Transverse colon (tissue), 4 donors: ENCODE measurements at regions not wholly inside any gene's neighbourhood (a gene's known extent, or its start where the extent isn't known, plus 50 kb on each side); places are given as distances from the start of the nearest gene placed in this dataset.
"Not testable (repeated sequence)": the region's sequence is repeated elsewhere in the genome, so short reads cannot be mapped to it uniquely, and the experiment has no call there.

Source experiments
- DNase-seq: peaks from one replicate; pipeline ENCODE4 v3.0.0-alpha.2; 2019
- H3K27ac ChIP-seq, 4 donors: fragments of 200-600 bp; sonication (generic); 2 replicates each; pipeline ENCODE4 v1.5.1; 2016 to 2018; ENCODE audit warnings: inconsistent platforms in 4 of 4
- H3K27me3 ChIP-seq: fragments of 200-600 bp; sonication (generic); 2 replicates; pipeline ENCODE4 v1.5.1; 2017; ENCODE audit warnings: inconsistent platforms
- H3K36me3 ChIP-seq, 4 donors: fragments of 200-600 bp; sonication (generic); 2 replicates each; pipeline ENCODE4 v1.5.1; 2017 to 2019; ENCODE audit warnings: inconsistent platforms in 4 of 4
- H3K4me1 ChIP-seq, 4 donors: fragments of 200-600 bp; sonication (generic); 2 replicates each; pipeline ENCODE4 v1.5.1; 2017 to 2020; ENCODE audit warnings: inconsistent platforms in 4 of 4
- H3K4me3 ChIP-seq, 4 donors: fragments of 200-600 bp; sonication (generic); 1 replicate in 1 of 4; 2 replicates in 3 of 4; pipeline versions ENCODE4 v1.5.1 to v1.6.1; 2017 to 2019; ENCODE audit warnings: inconsistent platforms in 4 of 4
- H3K9me3 ChIP-seq, 2 donors: fragments of 200-600 bp; sonication (generic); 2 replicates each; pipeline ENCODE4 v1.5.1; 2017 to 2019; ENCODE audit warnings: inconsistent platforms in 2 of 2
- EP300 ChIP-seq: sonication (generic); formaldehyde crosslinking; IDR thresholded peaks from one replicate; pipeline ENCODE4 v1.6.1; 2017; ENCODE audit warnings: antibody characterized with exemption, low read depth
- POLR2A ChIP-seq: fragments of 450-650 bp; IDR thresholded peaks from one replicate; pipeline ENCODE4 v1.6.1; 2016; ENCODE audit warnings: antibody characterized with exemption, mild to moderate bottlenecking, moderate library complexity
- POLR2AphosphoS5 ChIP-seq, 3 donors: sonication (generic); formaldehyde crosslinking; IDR thresholded peaks; one replicate each; pipeline ENCODE4 v1.6.1; 2016; ENCODE audit warnings: antibody characterized with exemption in 3 of 3
- WGBS, 2 donors: methylation state at CpG; one replicate each; pipeline ENCODE4 v1.1.5; 2018; ENCODE audit warnings: low coverage in 1 of 2; 5-methylcytosine and 5-hydroxymethylcytosine counted together
- in situ Hi-C, 4 donors: fragments of 200-750 bp; cut with MboI; loops; one replicate each; pipeline versions ENCODE4 v1.15.0 to v1.15.1; 2017; ENCODE audit warnings: low sequenced_read_pairs in 3 of 4, low pct_ligation_motif_present in 1 of 4, low pct_unique_long_range_greater_than_20kb in 1 of 4
- intact Hi-C: fragments of 100-400 bp; cut with DNase I; formaldehyde crosslinking; loops from one replicate; pipeline ENCODE4 v1.15.1; 2023; ENCODE audit warnings: low total_unique reads
- TF ChIP-seq, protein P1 (sequence below), 5 experiments: fragments of 200-600 bp in 3 of 5; fragments of 450-650 bp in 2 of 5; sonication (generic) in 3 of 5; IDR thresholded peaks; 1 replicate in 2 of 5; 2 replicates in 3 of 5; pipeline ENCODE4 v1.5.1; 2016 to 2017; ENCODE audit warnings: antibody characterized with exemption in 5 of 5, inconsistent platforms in 3 of 5, mild to moderate bottlenecking in 2 of 5, moderate library complexity in 1 of 5

DNA sequence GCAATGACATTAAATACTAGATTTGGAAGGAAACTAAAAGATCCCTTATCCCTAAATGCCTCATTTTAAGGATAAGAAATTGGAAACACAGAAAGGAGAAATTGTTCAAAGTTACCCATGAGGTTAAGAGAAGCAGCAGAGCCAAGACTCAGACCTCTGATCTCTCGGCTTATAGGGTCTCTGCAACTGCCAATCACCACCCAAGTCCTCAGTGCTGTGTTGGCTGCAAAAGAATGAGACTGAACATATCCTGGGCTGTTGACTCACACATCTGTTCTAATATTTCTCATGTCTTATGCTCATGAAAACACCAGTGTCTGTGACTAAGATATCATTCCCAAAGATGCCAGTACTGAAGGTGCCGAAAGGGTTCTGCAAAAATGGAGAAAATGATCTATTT lies 153.3 kb downstream of the XPNPEP1 start:
- Histone ChIP-seq H3K4me1 (peaks cover 0 to 6% (median 0%) of the 10 kb centered on the region in 4 donors), H3K36me3 (no peaks in the 10 kb centered on the region), H3K27ac (no peak overlapping the region), H3K9me3 (no peaks in the 10 kb centered on the region), H3K4me3 (no peak overlapping the region), H3K27me3 (no peaks in the 10 kb centered on the region)
- 82 to 90% methylated on average over 2 of the region's 2 CpGs for WGBS, 2 donors
- intact Hi-C loops = no loop called here
- TF ChIP-seq EP300 (no peak), POLR2AphosphoS5 (IDR thresholded peaks at IDR 0.05) (no peak), POLR2A (no peak)
- TF ChIP-seq, protein P1, sequence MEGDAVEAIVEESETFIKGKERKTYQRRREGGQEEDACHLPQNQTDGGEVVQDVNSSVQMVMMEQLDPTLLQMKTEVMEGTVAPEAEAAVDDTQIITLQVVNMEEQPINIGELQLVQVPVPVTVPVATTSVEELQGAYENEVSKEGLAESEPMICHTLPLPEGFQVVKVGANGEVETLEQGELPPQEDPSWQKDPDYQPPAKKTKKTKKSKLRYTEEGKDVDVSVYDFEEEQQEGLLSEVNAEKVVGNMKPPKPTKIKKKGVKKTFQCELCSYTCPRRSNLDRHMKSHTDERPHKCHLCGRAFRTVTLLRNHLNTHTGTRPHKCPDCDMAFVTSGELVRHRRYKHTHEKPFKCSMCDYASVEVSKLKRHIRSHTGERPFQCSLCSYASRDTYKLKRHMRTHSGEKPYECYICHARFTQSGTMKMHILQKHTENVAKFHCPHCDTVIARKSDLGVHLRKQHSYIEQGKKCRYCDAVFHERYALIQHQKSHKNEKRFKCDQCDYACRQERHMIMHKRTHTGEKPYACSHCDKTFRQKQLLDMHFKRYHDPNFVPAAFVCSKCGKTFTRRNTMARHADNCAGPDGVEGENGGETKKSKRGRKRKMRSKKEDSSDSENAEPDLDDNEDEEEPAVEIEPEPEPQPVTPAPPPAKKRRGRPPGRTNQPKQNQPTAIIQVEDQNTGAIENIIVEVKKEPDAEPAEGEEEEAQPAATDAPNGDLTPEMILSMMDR (IDR thresholded peaks at IDR 0.05) = no peak
- in situ Hi-C loops = no loop called here
- no peak for DNase-seq

DNA sequence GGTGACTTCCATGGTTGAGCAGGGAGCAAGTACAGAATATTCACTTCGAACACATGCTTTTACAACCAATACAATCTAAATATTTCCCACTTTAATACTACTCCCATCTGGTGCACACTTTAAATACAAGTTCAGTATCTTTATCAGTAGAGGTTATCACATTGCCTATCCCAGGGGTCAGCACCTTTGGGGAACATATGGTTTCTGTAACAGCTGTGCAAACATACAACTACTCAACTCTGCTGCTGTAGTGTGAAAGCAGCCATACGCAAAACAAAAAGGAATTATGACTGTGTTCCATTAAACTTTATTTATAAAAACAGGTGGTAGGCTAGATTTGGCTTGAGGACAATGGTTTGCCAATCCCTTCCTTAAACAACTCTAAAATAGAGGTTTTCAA lies 157.5 kb downstream of the XPNPEP1 start:
- H3K27me3 ChIP-seq = no peaks in the 10 kb centered on the region
- 49 to 63% methylated on average over 2 of the region's 2 CpGs for WGBS, 2 donors
- no peaks in the 10 kb centered on the region for H3K36me3 ChIP-seq
- in situ Hi-C loops (no loop called here), intact Hi-C loops (no loop called here)
- H3K4me1 ChIP-seq = peaks cover 0 to 2% (median 0%) of the 10 kb centered on the region in 4 donors
- no peak overlapping the region for H3K27ac ChIP-seq
- DNase-seq = no peak
- H3K9me3 ChIP-seq = no peaks in the 10 kb centered on the region
- no peak overlapping the region for H3K4me3 ChIP-seq
- TF ChIP-seq, protein P1 (IDR thresholded peaks at IDR 0.05) = no peak
- TF ChIP-seq POLR2AphosphoS5 (IDR thresholded peaks at IDR 0.05) (peak; percentile 68 to 77 (median 69)), EP300 (no peak), POLR2A (no peak)

DNA sequence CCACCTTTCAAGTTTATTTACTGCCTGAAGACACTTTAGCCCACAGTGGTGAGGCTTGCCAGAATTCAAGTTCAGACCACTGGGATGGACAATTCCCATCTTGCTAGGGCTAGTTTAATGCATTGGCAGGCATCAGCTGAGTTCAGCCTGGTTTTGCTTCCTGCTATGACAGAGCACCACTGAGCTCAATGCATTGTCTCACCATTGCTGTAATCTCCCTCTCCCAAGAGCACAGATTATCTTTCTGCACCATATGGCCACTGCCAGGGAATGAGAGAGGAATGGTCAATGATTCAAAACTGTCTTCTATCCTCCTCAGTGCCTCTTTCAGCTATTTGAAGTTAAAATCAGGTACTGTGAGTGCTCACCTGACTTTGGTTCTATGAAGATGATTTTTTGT lies 160.8 kb downstream of the XPNPEP1 start:
- DNase-seq = no peak

DNA sequence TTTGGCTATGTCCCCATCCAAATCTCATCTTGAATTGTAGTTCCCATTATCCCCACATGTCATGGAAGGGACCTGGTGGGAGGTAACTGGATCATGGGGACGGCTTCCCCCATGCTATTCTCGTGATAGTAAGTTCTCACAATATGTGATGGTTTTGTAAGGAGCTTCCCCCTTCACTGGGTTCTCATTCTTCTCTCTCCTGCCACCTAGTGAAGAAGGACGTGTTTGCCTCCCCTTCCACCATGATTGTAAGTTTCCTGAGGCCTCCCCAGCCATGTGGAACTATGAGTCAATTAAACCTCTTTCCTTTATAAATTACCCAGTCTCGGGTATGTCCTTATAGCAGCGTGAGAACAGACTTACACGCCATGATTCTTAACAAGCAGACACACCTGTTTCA lies 165.6 kb downstream of the XPNPEP1 start:
- H3K36me3 ChIP-seq, DNase-seq, H3K27me3 ChIP-seq, H3K4me3 ChIP-seq, H3K27ac ChIP-seq, H3K9me3 ChIP-seq, intact Hi-C loops, H3K4me1 ChIP-seq, in situ Hi-C loops: not testable (repeated sequence)
- TF ChIP-seq, protein P1 (IDR thresholded peaks at IDR 0.05) = peak in 1 of 5 experiments; percentile 22
- WGBS, 2 donors = 60 to 71% methylated on average over 1 to 6 of the region's 6 CpGs

More for the DNA sequence above, 160.8 kb downstream of the XPNPEP1 start:
- Histone ChIP-seq H3K9me3 (no peaks in the 10 kb centered on the region), H3K4me3 (no peak overlapping the region), H3K27ac (no peak overlapping the region), H3K4me1 (no peaks in the 10 kb centered on the region), H3K36me3 (no peaks in the 10 kb centered on the region), H3K27me3 (no peaks in the 10 kb centered on the region)
- no peak for TF ChIP-seq POLR2A
- TF ChIP-seq, protein P1 (IDR thresholded peaks at IDR 0.05) = no peak
- in situ Hi-C loops = no loop called here
- intact Hi-C loops = no loop called here
